ENCODE measurements at regions not wholly inside any gene's neighbourhood (a gene's known extent, or its start where the extent isn't known, plus 50 kb on each side); places are given as distances from the start of the nearest gene placed in this dataset.

GRCh38 chr16:64365448-64365931 lies 756.4 kb downstream of the CDH11 start:
- no peaks in the 10 kb centered on the region for H3K27me3 ChIP-seq
- no peaks in the 10 kb centered on the region for H3K4me1 ChIP-seq
- intact Hi-C loops (cut with DNase I; ENCODE audit: low total_unique reads), result no loop called here
- H3K4me3 ChIP-seq, result no peak overlapping the region
- WGBS, 2 donors (ENCODE audit: low coverage in 1 of 2), result 49 to 56% methylated on average over 2 of the region's 2 CpGs
- in situ Hi-C loops (cut with MboI; ENCODE audit: low pct_ligation_motif_present in 1 of 4, low pct_unique_long_range_greater_than_20kb in 1 of 4, low sequenced_read_pairs in 3 of 4), result no loop called here
- no peaks in the 10 kb centered on the region for H3K9me3 ChIP-seq
- H3K36me3 ChIP-seq, result no peaks in the 10 kb centered on the region
- no peak for TF ChIP-seq CTCF (IDR thresholded peaks at IDR 0.05)
- no peak for TF ChIP-seq POLR2AphosphoS5 (IDR thresholded peaks at IDR 0.05)
- TF ChIP-seq EP300 (IDR thresholded peaks at IDR 0.05; ENCODE audit: low read depth), result no peak
- no peak for TF ChIP-seq POLR2A (IDR thresholded peaks at IDR 0.05)
- no peak overlapping the region for H3K27ac ChIP-seq
- no peak for DNase-seq

- in situ Hi-C loops (cut with MboI; ENCODE audit: low pct_ligation_motif_present in 1 of 4, low pct_unique_long_range_greater_than_20kb in 1 of 4, low sequenced_read_pairs in 3 of 4), result no loop called here
- intact Hi-C loops (cut with DNase I; ENCODE audit: low total_unique reads), result no loop called here
- TF ChIP-seq CTCF (IDR thresholded peaks at IDR 0.05) (no peak), EP300 (IDR thresholded peaks at IDR 0.05; ENCODE audit: low read depth) (no peak), POLR2A (IDR thresholded peaks at IDR 0.05) (no peak)
Observed at GRCh38 chr16:64364894-64365293, 757.0 kb downstream of the CDH11 start.

GRCh38 chr16:64364416-64364815 lies 757.4 kb downstream of the CDH11 start:
- WGBS, 2 donors (ENCODE audit: low coverage in 1 of 2), result 96 to 100% methylated on average over 1 of the region's 1 CpG
- Histone ChIP-seq H3K27ac (no peak overlapping the region), H3K36me3 (no peaks in the 10 kb centered on the region), H3K9me3 (no peaks in the 10 kb centered on the region), H3K4me3 (no peak overlapping the region), H3K27me3 (no peaks in the 10 kb centered on the region), H3K4me1 (no peaks in the 10 kb centered on the region)
- intact Hi-C loops (cut with DNase I; ENCODE audit: low total_unique reads), result no loop called here
- DNase-seq, result no peak
- no peak for TF ChIP-seq EP300 (IDR thresholded peaks at IDR 0.05; ENCODE audit: low read depth)
- no peak for TF ChIP-seq POLR2A (IDR thresholded peaks at IDR 0.05)
- in situ Hi-C loops (cut with MboI; ENCODE audit: low pct_ligation_motif_present in 1 of 4, low pct_unique_long_range_greater_than_20kb in 1 of 4, low sequenced_read_pairs in 3 of 4), result no loop called here

More at GRCh38 chr16:64364894-64365293, 757.0 kb downstream of the CDH11 start:
- no peaks in the 10 kb centered on the region for H3K9me3 ChIP-seq
- DNase-seq, result no peak
- no peaks in the 10 kb centered on the region for H3K36me3 ChIP-seq
- no peak overlapping the region for H3K4me3 ChIP-seq
- no peaks in the 10 kb centered on the region for H3K4me1 ChIP-seq
- H3K27ac ChIP-seq, result no peak overlapping the region
- no peaks in the 10 kb centered on the region for H3K27me3 ChIP-seq

- Histone ChIP-seq H3K4me1 (no peaks in the 10 kb centered on the region), H3K9me3 (no peaks in the 10 kb centered on the region), H3K27me3 (no peaks in the 10 kb centered on the region), H3K4me3 (no peak overlapping the region), H3K27ac (no peak overlapping the region), H3K36me3 (no peaks in the 10 kb centered on the region)
- 80 to 81% methylated on average over 2 of the region's 2 CpGs for WGBS, 2 donors (ENCODE audit: low coverage in 1 of 2)
- intact Hi-C loops (cut with DNase I; ENCODE audit: low total_unique reads), result no loop called here
- in situ Hi-C loops (cut with MboI; ENCODE audit: low pct_ligation_motif_present in 1 of 4, low pct_unique_long_range_greater_than_20kb in 1 of 4, low sequenced_read_pairs in 3 of 4), result no loop called here
- DNase-seq, result no peak
- no peak for TF ChIP-seq CTCF (IDR thresholded peaks at IDR 0.05)
- TF ChIP-seq EP300 (IDR thresholded peaks at IDR 0.05; ENCODE audit: low read depth), result no peak
- TF ChIP-seq POLR2A (IDR thresholded peaks at IDR 0.05), result no peak
- no peak for TF ChIP-seq POLR2AphosphoS5 (IDR thresholded peaks at IDR 0.05)
Observed at GRCh38 chr16:64364016-64364415, 757.8 kb downstream of the CDH11 start.

- in situ Hi-C loops (cut with MboI; ENCODE audit: low pct_ligation_motif_present in 1 of 4, low pct_unique_long_range_greater_than_20kb in 1 of 4, low sequenced_read_pairs in 3 of 4), result no loop called here
- TF ChIP-seq POLR2A (IDR thresholded peaks at IDR 0.05) (no peak), POLR2AphosphoS5 (IDR thresholded peaks at IDR 0.05) (no peak), CTCF (IDR thresholded peaks at IDR 0.05) (no peak), EP300 (IDR thresholded peaks at IDR 0.05; ENCODE audit: low read depth) (no peak)
- no peak overlapping the region for H3K27ac ChIP-seq
- H3K4me3 ChIP-seq, result no peak overlapping the region
- DNase-seq, result no peak
- 95% methylated on average over 2 of the region's 2 CpGs for WGBS, 2 donors (ENCODE audit: low coverage in 1 of 2)
- no peaks in the 10 kb centered on the region for H3K27me3 ChIP-seq
- intact Hi-C loops (cut with DNase I; ENCODE audit: low total_unique reads), result no loop called here
- H3K4me1 ChIP-seq, result no peaks in the 10 kb centered on the region
- H3K9me3 ChIP-seq, result no peaks in the 10 kb centered on the region
- no peaks in the 10 kb centered on the region for H3K36me3 ChIP-seq
Observed at GRCh38 chr16:64363039-64363438, 758.8 kb downstream of the CDH11 start.

All from transverse colon (tissue), 4 donors.